GM12875 (cell line): ENCODE measurements at regions not wholly inside any gene's neighbourhood (a gene's known extent, or its start where the extent isn't known, plus 50 kb on each side); places are given as distances from the start of the nearest gene placed in this dataset.

Experiments used
- H3K4me3 ChIP-seq: one replicate; pipeline ENCODE4 v1.5.1; 2011; ENCODE audit warnings: low read depth, low read length, control low read depth
- CTCF ChIP-seq: IDR thresholded peaks from 2 replicates; pipeline ENCODE4 v1.5.1; 2011; ENCODE audit warnings: low read depth, mild to moderate bottlenecking, control low read depth, inconsistent platforms, low read length, moderate library complexity, borderline replicate concordance; ENCODE audit not compliant: insufficient read depth

GRCh38 chr9:22913518-22913917 lies 466.9 kb downstream of the DMRTA1 start:
- TF ChIP-seq CTCF, result no peak
- no peak overlapping the region for H3K4me3 ChIP-seq

- no peak overlapping the region for H3K4me3 ChIP-seq
- no peak for TF ChIP-seq CTCF
These were observed 469.5 kb downstream of the DMRTA1 start for GRCh38 chr9:22916148-22916547.

GRCh38 chr9:22919423-22919822 lies 472.8 kb downstream of the DMRTA1 start:
- H3K4me3 ChIP-seq, result no peak overlapping the region
- TF ChIP-seq CTCF, result no peak

- TF ChIP-seq CTCF, result no peak
- no peak overlapping the region for H3K4me3 ChIP-seq
These were observed 475.1 kb downstream of the DMRTA1 start for GRCh38 chr9:22921742-22922141.

- H3K4me3 ChIP-seq, result no peak overlapping the region
- TF ChIP-seq CTCF, result no peak
These were observed 475.6 kb downstream of the DMRTA1 start for GRCh38 chr9:22922222-22922621.

- no peak for TF ChIP-seq CTCF
- H3K4me3 ChIP-seq, result no peak overlapping the region
These were observed 507.9 kb downstream of the DMRTA1 start for GRCh38 chr9:22954550-22954949.

GRCh38 chr9:22954964-22955363 lies 508.3 kb downstream of the DMRTA1 start:
- no peak for TF ChIP-seq CTCF
- H3K4me3 ChIP-seq, result no peak overlapping the region
